HFF-Myc (cell line): ENCODE measurements at regions not wholly inside any gene's neighbourhood (a gene's known extent, or its start where the extent isn't known, plus 50 kb on each side); places are given as distances from the start of the nearest gene placed in this dataset.

ENCODE experiments used
- DNase-seq: peaks from one replicate; pipeline ENCODE4 v3.0.0-alpha.2; 2011; ENCODE audit warnings: low read depth; ENCODE audit errors: extremely low read depth
- H3K4me3 ChIP-seq: replicated peaks from 2 replicates; pipeline ENCODE4 v1.5.1; 2011; ENCODE audit warnings: low read depth, mild to moderate bottlenecking, control low read depth, low read length
- CTCF ChIP-seq: IDR thresholded peaks from 2 replicates; pipeline ENCODE4 v1.5.1; 2012; ENCODE audit warnings: mild to moderate bottlenecking, low read depth, low read length, control low read depth; ENCODE audit errors: missing control alignments

GRCh38 chr9:100662122-100662521, 84.2 kb downstream of the CAVIN4 start:
- DNase-seq, result no peak
- TF ChIP-seq CTCF, result no peak

GRCh38 chr9:100667448-100667847, 89.6 kb downstream of the CAVIN4 start:
- no peak for TF ChIP-seq CTCF
- no peak overlapping the region for H3K4me3 ChIP-seq
- DNase-seq, result no peak

More at GRCh38 chr9:100662122-100662521, 84.2 kb downstream of the CAVIN4 start:
- H3K4me3 ChIP-seq, result no peak overlapping the region

GRCh38 chr9:100668024-100668423, 90.1 kb downstream of the CAVIN4 start:
- no peak overlapping the region for H3K4me3 ChIP-seq
- TF ChIP-seq CTCF, result no peak
- DNase-seq, result no peak

GRCh38 chr9:100669968-100670367, 92.1 kb downstream of the CAVIN4 start:
- no peak overlapping the region for H3K4me3 ChIP-seq
- DNase-seq, result no peak
- no peak for TF ChIP-seq CTCF

GRCh38 chr9:100670719-100671118, 92.8 kb downstream of the CAVIN4 start:
- TF ChIP-seq CTCF, result no peak
- no peak for DNase-seq
- no peak overlapping the region for H3K4me3 ChIP-seq

- no peak for DNase-seq
- TF ChIP-seq CTCF, result no peak
- H3K4me3 ChIP-seq, result no peak overlapping the region
Observed at GRCh38 chr9:100671898-100672297, 94.0 kb downstream of the CAVIN4 start.

- TF ChIP-seq CTCF, result no peak
- DNase-seq, result no peak
- no peak overlapping the region for H3K4me3 ChIP-seq
Observed at GRCh38 chr9:100673249-100673648, 95.4 kb downstream of the CAVIN4 start.
